WTC11 (cell line): ENCODE measurements at regions not wholly inside any gene's neighbourhood (a gene's known extent, or its start where the extent isn't known, plus 50 kb on each side); places are given as distances from the start of the nearest gene placed in this dataset.

Experiments
- ATAC-seq: fragments of 200-7000 bp; cut with Tn5 transposase; 2 replicates; pipeline ENCODE4 v1.10.0; 2021; ENCODE audit warnings: mild to moderate bottlenecking, moderate library complexity
- CTCF ChIA-PET: fragments of 300-600 bp; sonication (Branson Sonifier 250); formaldehyde crosslinking; loops from one replicate; lab custom pipeline; 2021; ENCODE audit warnings: antibody characterized with exemption; lab: Charles Lee
- POLR2A ChIA-PET: fragments of 350-600 bp; sonication (Branson Sonifier 250); formaldehyde crosslinking; loops from one replicate; lab custom pipeline; 2021; ENCODE audit warnings: antibody characterized with exemption; lab: Charles Lee
- DNase-seq: peaks from one replicate; pipeline ENCODE4 v3.0.0; 2021; ENCODE audit warnings: low spot score
- H3K27ac Mint-ChIP-seq: 2 replicates; pipeline ENCODE4 v1.8.0; 2021; ENCODE audit warnings: mixed read lengths
- H3K27me3 Mint-ChIP-seq: 2 replicates; pipeline ENCODE4 v1.8.0; 2021; ENCODE audit warnings: low read depth, mild to moderate bottlenecking, moderate library complexity, mixed read lengths
- H3K36me3 Mint-ChIP-seq: 2 replicates; pipeline ENCODE4 v1.8.0; 2021; ENCODE audit warnings: mixed read lengths
- H3K4me1 Mint-ChIP-seq: 2 replicates; pipeline ENCODE4 v1.8.0; 2022; ENCODE audit warnings: mixed read lengths
- H3K4me3 Mint-ChIP-seq: 2 replicates; pipeline ENCODE4 v1.8.0; 2021; ENCODE audit warnings: mild to moderate bottlenecking, moderate library complexity, mixed read lengths
- H3K9me3 Mint-ChIP-seq: 2 replicates; pipeline ENCODE4 v1.8.0; 2021; ENCODE audit warnings: mixed read lengths
- ARID4B ChIP-seq: sonication (generic); formaldehyde crosslinking; IDR thresholded peaks from 2 replicates; pipeline ENCODE4 v1.8.0; 2023; ENCODE audit warnings: missing genetic modification reagents, mild to moderate bottlenecking, borderline replicate concordance
- FOXP1 ChIP-seq: sonication (generic); formaldehyde crosslinking; IDR thresholded peaks from 2 replicates; pipeline ENCODE4 v1.8.0; 2022; ENCODE audit warnings: missing genetic modification reagents, mild to moderate bottlenecking, moderate library complexity, borderline replicate concordance
- HMGXB4 ChIP-seq: sonication (generic); formaldehyde crosslinking; IDR thresholded peaks from 2 replicates; pipeline ENCODE4 v1.8.1; 2023; ENCODE audit warnings: mild to moderate bottlenecking, moderate library complexity, missing genetic modification reagents
- KAT7 ChIP-seq: sonication (generic); formaldehyde crosslinking; IDR thresholded peaks from 2 replicates; pipeline ENCODE4 v1.8.1; 2023; ENCODE audit warnings: missing genetic modification reagents, mild to moderate bottlenecking, borderline replicate concordance
- TP53 ChIP-seq: sonication (generic); formaldehyde crosslinking; IDR thresholded peaks from 2 replicates; pipeline ENCODE4 v1.8.1; 2023; ENCODE audit warnings: mild to moderate bottlenecking, missing genetic modification reagents
- USF2 ChIP-seq: sonication (generic); formaldehyde crosslinking; IDR thresholded peaks from 2 replicates; pipeline ENCODE4 v1.8.1; 2023; ENCODE audit warnings: mild to moderate bottlenecking, missing genetic modification reagents, moderate library complexity
- ZNF138 ChIP-seq: sonication (generic); formaldehyde crosslinking; conservative IDR thresholded peaks from 2 replicates; pipeline ENCODE4 v1.8.1; 2022; ENCODE audit warnings: mild to moderate bottlenecking, moderate library complexity, missing genetic modification reagents
- ZNF219 ChIP-seq: sonication (generic); formaldehyde crosslinking; IDR thresholded peaks from 2 replicates; pipeline ENCODE4 v1.8.0; 2023; ENCODE audit warnings: missing genetic modification reagents, mild to moderate bottlenecking, borderline replicate concordance
- ZNF425 ChIP-seq: fragments of 250-450 bp; sonication (Bioruptor Pico); conservative IDR thresholded peaks from 2 replicates; pipeline ENCODE4 v1.9.0; 2021; ENCODE audit warnings: mild to moderate bottlenecking
- TF ChIP-seq, protein P1 (sequence below): sonication (generic); formaldehyde crosslinking; IDR thresholded peaks from 2 replicates; pipeline ENCODE4 v1.8.1; 2023; ENCODE audit warnings: mild to moderate bottlenecking, missing genetic modification reagents, borderline replicate concordance
- TF ChIP-seq, protein P2 (sequence below): sonication (generic); formaldehyde crosslinking; IDR thresholded peaks from 2 replicates; pipeline ENCODE4 v1.8.0; 2022; ENCODE audit warnings: mild to moderate bottlenecking, missing genetic modification reagents

- ATAC-seq, result no peak
- no peaks in the 10 kb centered on the region; the same call in 1 of the 2 replicates for H3K27me3 Mint-ChIP-seq
- TF ChIP-seq FOXP1 (CRISPR knock-in tag), result no peak
- TF ChIP-seq, protein P1, sequence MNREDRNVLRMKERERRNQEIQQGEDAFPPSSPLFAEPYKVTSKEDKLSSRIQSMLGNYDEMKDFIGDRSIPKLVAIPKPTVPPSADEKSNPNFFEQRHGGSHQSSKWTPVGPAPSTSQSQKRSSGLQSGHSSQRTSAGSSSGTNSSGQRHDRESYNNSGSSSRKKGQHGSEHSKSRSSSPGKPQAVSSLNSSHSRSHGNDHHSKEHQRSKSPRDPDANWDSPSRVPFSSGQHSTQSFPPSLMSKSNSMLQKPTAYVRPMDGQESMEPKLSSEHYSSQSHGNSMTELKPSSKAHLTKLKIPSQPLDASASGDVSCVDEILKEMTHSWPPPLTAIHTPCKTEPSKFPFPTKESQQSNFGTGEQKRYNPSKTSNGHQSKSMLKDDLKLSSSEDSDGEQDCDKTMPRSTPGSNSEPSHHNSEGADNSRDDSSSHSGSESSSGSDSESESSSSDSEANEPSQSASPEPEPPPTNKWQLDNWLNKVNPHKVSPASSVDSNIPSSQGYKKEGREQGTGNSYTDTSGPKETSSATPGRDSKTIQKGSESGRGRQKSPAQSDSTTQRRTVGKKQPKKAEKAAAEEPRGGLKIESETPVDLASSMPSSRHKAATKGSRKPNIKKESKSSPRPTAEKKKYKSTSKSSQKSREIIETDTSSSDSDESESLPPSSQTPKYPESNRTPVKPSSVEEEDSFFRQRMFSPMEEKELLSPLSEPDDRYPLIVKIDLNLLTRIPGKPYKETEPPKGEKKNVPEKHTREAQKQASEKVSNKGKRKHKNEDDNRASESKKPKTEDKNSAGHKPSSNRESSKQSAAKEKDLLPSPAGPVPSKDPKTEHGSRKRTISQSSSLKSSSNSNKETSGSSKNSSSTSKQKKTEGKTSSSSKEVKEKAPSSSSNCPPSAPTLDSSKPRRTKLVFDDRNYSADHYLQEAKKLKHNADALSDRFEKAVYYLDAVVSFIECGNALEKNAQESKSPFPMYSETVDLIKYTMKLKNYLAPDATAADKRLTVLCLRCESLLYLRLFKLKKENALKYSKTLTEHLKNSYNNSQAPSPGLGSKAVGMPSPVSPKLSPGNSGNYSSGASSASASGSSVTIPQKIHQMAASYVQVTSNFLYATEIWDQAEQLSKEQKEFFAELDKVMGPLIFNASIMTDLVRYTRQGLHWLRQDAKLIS (CRISPR knock-in tag), result no peak
- TF ChIP-seq, protein P2, sequence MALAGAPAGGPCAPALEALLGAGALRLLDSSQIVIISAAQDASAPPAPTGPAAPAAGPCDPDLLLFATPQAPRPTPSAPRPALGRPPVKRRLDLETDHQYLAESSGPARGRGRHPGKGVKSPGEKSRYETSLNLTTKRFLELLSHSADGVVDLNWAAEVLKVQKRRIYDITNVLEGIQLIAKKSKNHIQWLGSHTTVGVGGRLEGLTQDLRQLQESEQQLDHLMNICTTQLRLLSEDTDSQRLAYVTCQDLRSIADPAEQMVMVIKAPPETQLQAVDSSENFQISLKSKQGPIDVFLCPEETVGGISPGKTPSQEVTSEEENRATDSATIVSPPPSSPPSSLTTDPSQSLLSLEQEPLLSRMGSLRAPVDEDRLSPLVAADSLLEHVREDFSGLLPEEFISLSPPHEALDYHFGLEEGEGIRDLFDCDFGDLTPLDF (CRISPR knock-in tag), result no peak
- no peak for TF ChIP-seq TP53 (CRISPR knock-in tag)
- TF ChIP-seq ZNF138 (CRISPR knock-in tag), result no peak
- TF ChIP-seq KAT7 (CRISPR knock-in tag), result no peak
- TF ChIP-seq USF2 (CRISPR knock-in tag), result no peak
- TF ChIP-seq ZNF219, result no peak
- no peak for TF ChIP-seq ARID4B (CRISPR knock-in tag)
- TF ChIP-seq HMGXB4 (CRISPR knock-in tag), result no peak
- TF ChIP-seq ZNF425, result no peak
Observed at GRCh38 chr20:24797113-24797512, 152.0 kb upstream of the CST7 start.

More at GRCh38 chr20:24797113-24797512, 152.0 kb upstream of the CST7 start:
- CTCF ChIA-PET, result no interaction called here
- no peaks in the 10 kb centered on the region for H3K4me1 Mint-ChIP-seq
- POLR2A ChIA-PET, result no interaction called here
- DNase-seq, result no peak
- H3K36me3 Mint-ChIP-seq, result no peaks in the 10 kb centered on the region
- H3K27ac Mint-ChIP-seq, result no peak overlapping the region
- no peak overlapping the region for H3K4me3 Mint-ChIP-seq
- H3K9me3 Mint-ChIP-seq, result no peaks in the 10 kb centered on the region
